Uterus (tissue), 3 donors: ENCODE measurements at regions not wholly inside any gene's neighbourhood (a gene's known extent, or its start where the extent isn't known, plus 50 kb on each side); places are given as distances from the start of the nearest gene placed in this dataset.
"Not testable (repeated sequence)": the region's sequence is repeated elsewhere in the genome, so short reads cannot be mapped to it uniquely, and the experiment has no call there.

ENCODE experiments used
- DNase-seq, 2 donors: peaks; one replicate each; pipeline ENCODE4 v3.0.0-alpha.2; 2019 to 2020
- H3K27ac ChIP-seq, 2 donors: fragments of 200-600 bp; sonication (generic); 1 replicate in 1 of 2; 2 replicates in 1 of 2; pipeline ENCODE4 v1.5.1; 2016 to 2018
- H3K27me3 ChIP-seq, 2 donors: fragments of 200-600 bp; sonication (generic); one replicate each; pipeline ENCODE4 v1.5.1; 2018 to 2019; ENCODE audit warnings: control low read depth in 1 of 2
- H3K36me3 ChIP-seq, 2 donors: fragments of 200-600 bp; sonication (generic); one replicate each; pipeline ENCODE4 v1.5.1; 2019; ENCODE audit warnings: control low read depth in 1 of 2
- H3K4me1 ChIP-seq, 2 donors: fragments of 200-600 bp; sonication (generic); one replicate each; pipeline ENCODE4 v1.5.1; 2018 to 2019; ENCODE audit warnings: control low read depth in 1 of 2
- H3K4me3 ChIP-seq, 2 donors: fragments of 200-600 bp; sonication (generic); 1 replicate in 1 of 2; 2 replicates in 1 of 2; pipeline ENCODE4 v1.5.1; 2018 to 2019; ENCODE audit warnings: mild to moderate bottlenecking in 1 of 2
- H3K9me3 ChIP-seq, 2 donors: fragments of 200-600 bp; sonication (generic); one replicate each; pipeline ENCODE4 v1.5.1; 2019; ENCODE audit warnings: control low read depth in 1 of 2
- CTCF ChIP-seq, 4 experiments: fragments of 200-600 bp in 2 of 4; fragments of 450-650 bp in 2 of 4; sonication (generic) in 2 of 4; IDR thresholded peaks; one replicate each; pipeline ENCODE4 v1.5.1; 2016 to 2019; ENCODE audit warnings: antibody characterized with exemption in 4 of 4, mild to moderate bottlenecking in 2 of 4, moderate library complexity in 1 of 4
- POLR2A ChIP-seq, 2 donors: fragments of 450-650 bp; IDR thresholded peaks; one replicate each; pipeline ENCODE4 v1.6.1; 2016; ENCODE audit warnings: antibody characterized with exemption in 2 of 2, mild to moderate bottlenecking in 1 of 2, moderate library complexity in 1 of 2
- intact Hi-C: fragments of 100-400 bp; cut with DNase I; formaldehyde crosslinking; loops from one replicate; pipeline ENCODE4 v1.15.1; 2023; ENCODE audit warnings: low total_unique reads
- donor health status: DM: yes; HTN: yes; CAD: no.

DNA sequence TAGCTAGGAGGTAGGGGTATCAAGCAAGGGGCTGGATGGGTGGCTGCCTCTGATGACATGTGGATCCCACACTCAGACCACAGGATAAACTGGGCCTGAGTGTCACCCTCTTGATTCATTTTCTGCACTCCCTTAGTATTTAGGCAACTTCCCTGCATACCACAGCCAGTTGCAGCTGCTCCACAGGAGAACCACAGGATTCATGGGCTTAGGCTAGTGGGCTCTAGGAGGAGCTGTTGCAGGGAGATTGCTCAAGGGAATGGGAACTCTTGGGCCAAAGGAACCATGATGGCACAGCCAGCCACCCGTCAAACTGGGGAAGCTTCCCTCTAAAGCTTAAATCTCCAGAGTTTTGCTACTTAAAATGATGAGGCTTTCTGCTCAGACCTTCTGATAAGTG lies 269.7 kb upstream of the ASIC2 start:
- Histone ChIP-seq H3K9me3 (peaks cover 0 to 5% of the 10 kb centered on the region in 2 donors), H3K4me3 (no peak overlapping the region), H3K4me1 (no peaks in the 10 kb centered on the region), H3K36me3 (no peaks in the 10 kb centered on the region), H3K27ac (no peak overlapping the region), H3K27me3 (no peaks in the 10 kb centered on the region)
- TF ChIP-seq CTCF (IDR thresholded peaks at IDR 0.05) (no peak), POLR2A (IDR thresholded peaks at IDR 0.05) (no peak)
- no peak for DNase-seq
- intact Hi-C loops, result no loop called here

- Histone ChIP-seq H3K27me3 (no peaks in the 10 kb centered on the region), H3K4me1 (no peaks in the 10 kb centered on the region), H3K36me3 (no peaks in the 10 kb centered on the region), H3K9me3 (no peaks in the 10 kb centered on the region), H3K27ac (no peak overlapping the region), H3K4me3 (no peak overlapping the region)
- no peak for TF ChIP-seq POLR2A (IDR thresholded peaks at IDR 0.05)
- DNase-seq, result no peak
- intact Hi-C loops, result no loop called here
Measured at GRCh38 chr17:33564146-33564545, 271.1 kb upstream of the ASIC2 start.

DNA sequence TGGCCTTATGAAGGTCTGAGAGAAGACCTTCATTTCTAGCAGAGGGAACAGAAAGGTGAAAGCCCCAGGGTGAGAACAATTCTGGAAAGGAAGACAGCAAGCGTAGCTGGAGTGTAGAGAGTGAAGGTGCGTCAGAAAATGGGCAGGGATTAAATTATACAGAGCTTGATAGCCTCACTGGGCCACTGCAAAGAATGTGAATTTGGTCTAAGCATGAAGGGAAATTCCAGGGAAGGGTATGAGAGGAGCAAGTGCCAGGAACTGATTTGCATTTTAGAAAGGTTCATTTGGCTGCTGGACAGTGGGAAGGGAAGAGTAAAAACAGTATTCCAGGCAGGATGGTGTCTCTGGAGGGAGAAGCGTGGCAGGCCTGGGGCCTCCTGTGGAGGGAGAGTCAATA lies 274.1 kb upstream of the ASIC2 start:
- no peak for DNase-seq
- no peak for TF ChIP-seq POLR2A (IDR thresholded peaks at IDR 0.05)
- no peak for TF ChIP-seq CTCF (IDR thresholded peaks at IDR 0.05)
- Histone ChIP-seq H3K9me3 (no peaks in the 10 kb centered on the region), H3K4me1 (no peaks in the 10 kb centered on the region), H3K27me3 (no peaks in the 10 kb centered on the region), H3K4me3 (no peak overlapping the region), H3K27ac (no peak overlapping the region), H3K36me3 (no peaks in the 10 kb centered on the region)
- intact Hi-C loops, result no loop called here

GRCh38 chr17:33572615-33573014 lies 279.5 kb upstream of the ASIC2 start:
- Histone ChIP-seq H3K4me3 (no peak overlapping the region), H3K4me1 (no peaks in the 10 kb centered on the region), H3K27ac (no peak overlapping the region), H3K9me3 (no peaks in the 10 kb centered on the region), H3K27me3 (no peaks in the 10 kb centered on the region), H3K36me3 (no peaks in the 10 kb centered on the region)
- no peak for TF ChIP-seq POLR2A (IDR thresholded peaks at IDR 0.05)
- TF ChIP-seq CTCF (IDR thresholded peaks at IDR 0.05), result no peak
- DNase-seq, result no peak
- intact Hi-C loops, result no loop called here

DNA sequence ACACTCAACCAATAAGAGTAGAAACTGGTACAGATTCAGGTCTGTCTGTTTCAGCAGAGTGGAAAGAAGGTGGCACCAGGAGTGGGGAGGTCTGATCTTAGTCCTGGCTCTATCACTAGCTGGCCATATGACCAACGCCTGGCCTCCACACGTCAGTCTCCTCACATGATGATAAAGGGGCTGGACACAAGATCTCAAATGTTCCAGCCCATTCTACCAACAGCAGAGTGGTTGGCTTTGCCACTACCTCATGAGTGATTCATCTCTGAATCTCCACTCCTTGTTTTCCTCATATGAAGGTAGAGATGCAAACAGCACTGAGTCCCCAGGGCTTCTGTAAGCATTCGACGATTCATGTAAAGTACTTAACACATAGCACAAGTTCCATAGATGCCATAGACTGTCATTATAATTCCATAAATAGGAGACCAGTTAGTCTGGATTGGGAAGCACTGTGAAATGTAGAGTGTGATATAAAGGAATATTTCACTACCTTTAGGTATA lies 281.9 kb upstream of the ASIC2 start:
- Histone ChIP-seq H3K4me1 (no peaks in the 10 kb centered on the region), H3K36me3 (no peaks in the 10 kb centered on the region), H3K4me3 (no peak overlapping the region), H3K9me3 (no peaks in the 10 kb centered on the region), H3K27me3 (no peaks in the 10 kb centered on the region), H3K27ac (no peak overlapping the region)
- TF ChIP-seq POLR2A (IDR thresholded peaks at IDR 0.05) (no peak), CTCF (IDR thresholded peaks at IDR 0.05) (no peak)
- DNase-seq, result no peak
- intact Hi-C loops, result no loop called here

- H3K4me3 ChIP-seq, H3K27me3 ChIP-seq, intact Hi-C loops, DNase-seq, H3K27ac ChIP-seq, H3K9me3 ChIP-seq, H3K36me3 ChIP-seq, H3K4me1 ChIP-seq: not testable (repeated sequence)
Measured at GRCh38 chr17:33579740-33580139, 286.6 kb upstream of the ASIC2 start.
